Prostate gland (tissue), 2 donors: ENCODE measurements at regions not wholly inside any gene's neighbourhood (a gene's known extent, or its start where the extent isn't known, plus 50 kb on each side); places are given as distances from the start of the nearest gene placed in this dataset.

ENCODE experiments used
- DNase-seq: peaks from one replicate; pipeline ENCODE4 v3.0.0-alpha.2; 2019; ENCODE audit warnings: low spot score
- H3K27ac ChIP-seq, 2 donors: fragments of 200-600 bp; sonication (generic); 2 replicates each; pipeline ENCODE4 v1.5.1; 2017 to 2019
- H3K27me3 ChIP-seq: fragments of 200-600 bp; sonication (generic); replicated peaks from 2 replicates; pipeline ENCODE4 v1.5.1; 2019; ENCODE audit not compliant: insufficient read depth
- H3K36me3 ChIP-seq, 2 donors: fragments of 200-600 bp; sonication (generic); 1 replicate in 1 of 2; 2 replicates in 1 of 2; pipeline versions ENCODE4 v1.5.1 to v1.8.1; 2017 to 2019
- H3K4me1 ChIP-seq: fragments of 200-600 bp; sonication (generic); replicated peaks from 2 replicates; pipeline ENCODE4 v1.5.1; 2019
- H3K4me3 ChIP-seq, 2 donors: fragments of 200-600 bp; sonication (generic); 2 replicates each; pipeline ENCODE4 v1.5.1; 2017 to 2019
- H3K9me3 ChIP-seq: fragments of 200-600 bp; sonication (generic); 2 replicates; pipeline ENCODE4 v1.5.1; 2017
- POLR2A ChIP-seq: fragments of 450-650 bp; IDR thresholded peaks from one replicate; pipeline ENCODE4 v1.6.1; 2016; ENCODE audit warnings: antibody characterized with exemption, mild to moderate bottlenecking
- POLR2AphosphoS5 ChIP-seq: sonication (generic); formaldehyde crosslinking; IDR thresholded peaks from one replicate; pipeline ENCODE4 v1.6.1; 2017; ENCODE audit warnings: antibody characterized with exemption
- WGBS: methylation state at CpG from one replicate; pipeline ENCODE4 v1.1.5; 2018; 5-methylcytosine and 5-hydroxymethylcytosine counted together
- intact Hi-C: fragments of 100-400 bp; cut with DNase I; formaldehyde crosslinking; loops from one replicate; pipeline ENCODE4 v1.14.2; 2022
- TF ChIP-seq, protein P1 (sequence below), 4 experiments: fragments of 200-600 bp in 2 of 4; fragments of 450-650 bp in 2 of 4; sonication (generic) in 2 of 4; IDR thresholded peaks; 1 replicate in 3 of 4; 2 replicates in 1 of 4; pipeline ENCODE4 v1.5.1; 2016 to 2019; ENCODE audit warnings: antibody characterized with exemption in 4 of 4, mild to moderate bottlenecking in 2 of 4, moderate library complexity in 2 of 4

DNA sequence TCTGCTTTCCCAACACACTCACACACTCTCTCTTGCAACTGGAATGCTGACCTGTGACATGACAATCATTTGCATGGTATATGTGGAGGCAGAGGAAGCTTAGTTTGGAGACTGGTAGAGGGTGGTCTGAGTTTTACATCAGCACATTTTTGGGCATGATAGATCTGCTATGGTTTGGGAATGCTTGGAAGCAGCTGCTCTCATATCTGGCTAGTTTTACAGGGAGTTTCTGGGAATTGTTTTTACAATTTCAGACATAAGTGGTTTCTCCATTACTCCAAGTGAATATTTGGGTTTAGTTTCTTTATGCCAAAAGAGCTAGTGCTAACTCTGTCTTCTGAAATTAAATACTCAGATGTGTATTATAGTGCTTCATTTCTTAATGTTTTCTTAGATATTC is 977.6 kb downstream of the SUCLG1 start:
- intact Hi-C loops = no loop called here
- Histone ChIP-seq H3K4me3 (no peak overlapping the region), H3K9me3 (no peaks in the 10 kb centered on the region), H3K27me3 (no peaks in the 10 kb centered on the region), H3K27ac (no peak overlapping the region), H3K4me1 (no peaks in the 10 kb centered on the region), H3K36me3 (no peaks in the 10 kb centered on the region)
- TF ChIP-seq POLR2A (no peak), POLR2AphosphoS5 (no peak)
- TF ChIP-seq, protein P1, sequence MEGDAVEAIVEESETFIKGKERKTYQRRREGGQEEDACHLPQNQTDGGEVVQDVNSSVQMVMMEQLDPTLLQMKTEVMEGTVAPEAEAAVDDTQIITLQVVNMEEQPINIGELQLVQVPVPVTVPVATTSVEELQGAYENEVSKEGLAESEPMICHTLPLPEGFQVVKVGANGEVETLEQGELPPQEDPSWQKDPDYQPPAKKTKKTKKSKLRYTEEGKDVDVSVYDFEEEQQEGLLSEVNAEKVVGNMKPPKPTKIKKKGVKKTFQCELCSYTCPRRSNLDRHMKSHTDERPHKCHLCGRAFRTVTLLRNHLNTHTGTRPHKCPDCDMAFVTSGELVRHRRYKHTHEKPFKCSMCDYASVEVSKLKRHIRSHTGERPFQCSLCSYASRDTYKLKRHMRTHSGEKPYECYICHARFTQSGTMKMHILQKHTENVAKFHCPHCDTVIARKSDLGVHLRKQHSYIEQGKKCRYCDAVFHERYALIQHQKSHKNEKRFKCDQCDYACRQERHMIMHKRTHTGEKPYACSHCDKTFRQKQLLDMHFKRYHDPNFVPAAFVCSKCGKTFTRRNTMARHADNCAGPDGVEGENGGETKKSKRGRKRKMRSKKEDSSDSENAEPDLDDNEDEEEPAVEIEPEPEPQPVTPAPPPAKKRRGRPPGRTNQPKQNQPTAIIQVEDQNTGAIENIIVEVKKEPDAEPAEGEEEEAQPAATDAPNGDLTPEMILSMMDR (IDR thresholded peaks at IDR 0.05) = no peak
- no peak for DNase-seq

GRCh38 chr2:83478037-83478436 is 981.0 kb downstream of the SUCLG1 start:
- Histone ChIP-seq H3K36me3 (no peaks in the 10 kb centered on the region), H3K27ac (no peak overlapping the region), H3K27me3 (no peaks in the 10 kb centered on the region), H3K4me3 (no peak overlapping the region), H3K4me1 (no peaks in the 10 kb centered on the region), H3K9me3 (no peaks in the 10 kb centered on the region)
- WGBS = 59% methylated on average over 4 of the region's 4 CpGs
- TF ChIP-seq POLR2A (no peak), POLR2AphosphoS5 (no peak)
- TF ChIP-seq, protein P1 (IDR thresholded peaks at IDR 0.05) = no peak
- DNase-seq = no peak
- intact Hi-C loops = no loop called here

DNA sequence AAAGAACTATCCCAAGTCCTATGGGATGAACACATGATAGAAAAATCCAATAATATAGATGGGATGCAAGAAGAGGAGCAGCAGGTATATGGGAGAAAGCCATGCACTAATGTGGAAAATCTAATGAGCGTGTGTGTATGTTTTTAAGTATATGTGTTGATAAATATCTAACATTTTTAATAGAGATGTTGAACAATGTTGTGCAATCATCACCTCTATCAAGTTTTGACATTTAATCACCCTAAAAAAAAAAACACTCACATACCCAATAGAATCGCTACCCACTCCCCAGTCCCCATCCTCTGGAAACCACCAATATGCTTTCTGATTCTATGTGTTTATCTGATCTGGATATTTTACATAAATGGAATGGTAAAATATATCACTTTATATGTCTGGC is 983.7 kb downstream of the SUCLG1 start:
- no peaks in the 10 kb centered on the region for H3K36me3 ChIP-seq
- H3K4me3 ChIP-seq = no peak overlapping the region
- no peak overlapping the region for H3K27ac ChIP-seq
- intact Hi-C loops = no loop called here
- TF ChIP-seq, protein P1 (IDR thresholded peaks at IDR 0.05) = no peak
- TF ChIP-seq POLR2AphosphoS5 (no peak), POLR2A (no peak)
- H3K27me3 ChIP-seq = no peaks in the 10 kb centered on the region
- no peaks in the 10 kb centered on the region for H3K9me3 ChIP-seq
- 95% methylated on average over 2 of the region's 2 CpGs for WGBS
- no peak for DNase-seq
- no peaks in the 10 kb centered on the region for H3K4me1 ChIP-seq

DNA sequence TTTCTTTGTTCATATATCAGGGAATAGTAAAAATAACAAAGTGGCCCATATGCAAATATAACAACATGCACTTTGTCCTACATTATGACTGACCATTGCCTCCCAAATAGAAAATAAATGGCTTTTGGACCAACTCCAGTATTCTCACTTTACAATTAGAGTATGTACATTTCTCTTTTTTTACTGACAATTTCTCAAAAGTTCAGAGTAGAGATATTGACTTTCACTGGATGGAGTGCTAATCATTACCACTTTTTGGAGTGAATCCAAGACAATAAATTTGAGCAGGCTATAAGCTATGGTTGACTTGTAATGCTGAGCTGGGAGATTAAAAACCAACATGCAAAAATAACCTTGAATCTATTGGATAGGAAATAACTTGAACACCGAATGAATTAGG is 987.4 kb downstream of the SUCLG1 start:
- 26% methylated on average over 1 of the region's 1 CpG for WGBS
- TF ChIP-seq, protein P1 (IDR thresholded peaks at IDR 0.05) = no peak
- H3K4me1 ChIP-seq = no peaks in the 10 kb centered on the region
- intact Hi-C loops = no loop called here
- H3K4me3 ChIP-seq = no peak overlapping the region
- no peaks in the 10 kb centered on the region for H3K36me3 ChIP-seq
- no peaks in the 10 kb centered on the region for H3K27me3 ChIP-seq
- DNase-seq = no peak
- no peak overlapping the region for H3K27ac ChIP-seq
- H3K9me3 ChIP-seq = no peaks in the 10 kb centered on the region

GRCh38 chr2:83470928-83471327 is 988.2 kb downstream of the SUCLG1 start:
- DNase-seq = no peak
- H3K27ac ChIP-seq = no peak overlapping the region
- TF ChIP-seq, protein P1 (IDR thresholded peaks at IDR 0.05) = no peak
- TF ChIP-seq POLR2AphosphoS5 = no peak
- no peak for TF ChIP-seq POLR2A
- H3K36me3 ChIP-seq = no peaks in the 10 kb centered on the region
- H3K27me3 ChIP-seq = no peaks in the 10 kb centered on the region
- no peaks in the 10 kb centered on the region for H3K9me3 ChIP-seq
- intact Hi-C loops = no loop called here
- no peak overlapping the region for H3K4me3 ChIP-seq
- H3K4me1 ChIP-seq = no peaks in the 10 kb centered on the region
